ENCODE measurements at regions not wholly inside any gene's neighbourhood (a gene's known extent, or its start where the extent isn't known, plus 50 kb on each side); places are given as distances from the start of the nearest gene placed in this dataset.

- TF ChIP-seq POLR2A (IDR thresholded peaks at IDR 0.05) (no peak), POLR2AphosphoS5 (IDR thresholded peaks at IDR 0.05) (no peak), CTCF (IDR thresholded peaks at IDR 0.05 in 8 of 11, conservative IDR thresholded peaks at IDR 0.05 in 3 of 11) (no peak)
Observed at GRCh38 chr4:123568936-123569335, 172.3 kb downstream of the SPRY1 start.
